ENCODE measurements at regions not wholly inside any gene's neighbourhood (a gene's known extent, or its start where the extent isn't known, plus 50 kb on each side); places are given as distances from the start of the nearest gene placed in this dataset.

DNA sequence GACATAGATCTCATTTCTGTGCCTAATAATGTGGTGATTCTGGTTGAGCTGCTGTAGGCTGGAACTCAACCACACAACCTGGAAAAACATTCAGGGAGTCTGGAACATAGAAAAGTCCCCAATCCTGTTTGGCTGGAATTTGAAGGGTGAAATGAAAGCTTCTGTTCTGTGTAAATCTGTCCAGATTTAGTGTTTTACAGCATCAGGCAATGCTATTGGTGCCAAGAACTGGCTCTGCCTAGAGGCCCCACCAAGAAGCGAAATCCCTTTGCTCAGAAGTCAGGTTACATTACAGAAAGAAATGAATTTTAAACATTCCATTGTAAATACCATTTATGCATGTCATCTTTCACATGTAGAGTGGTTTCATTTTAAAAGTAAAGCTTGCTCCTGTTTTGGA lies 56.3 kb downstream of the TMEM174 start:
- no peak for TF ChIP-seq CTCF (IDR thresholded peaks at IDR 0.05)
- no peak for TF ChIP-seq EP300 (IDR thresholded peaks at IDR 0.05)
